GM04504 (cell line): ENCODE measurements at regions not wholly inside any gene's neighbourhood (a gene's known extent, or its start where the extent isn't known, plus 50 kb on each side); places are given as distances from the start of the nearest gene placed in this dataset.
A peak's percentile ranks its signal among the peaks of the same experiment; 100 is the strongest.

Experiments
- DNase-seq: peaks from one replicate; pipeline ENCODE4 v3.0.0-alpha.2; 2012; ENCODE audit warnings: low read depth

GRCh38 chr3:180188512-180189309 lies 152.0 kb upstream of the PEX5L start:
- no peak for DNase-seq

- no peak for DNase-seq
Measured at GRCh38 chr3:180189310-180189648, 152.5 kb upstream of the PEX5L start.

- DNase-seq, result no peak
Measured at GRCh38 chr3:180196658-180197057, 159.9 kb upstream of the PEX5L start.

GRCh38 chr3:180199417-180199995 lies 162.8 kb upstream of the PEX5L start:
- DNase-seq, result no peak

- DNase-seq, result no peak
Measured at GRCh38 chr3:180215866-180216265, 179.1 kb upstream of the PEX5L start.

GRCh38 chr3:180223268-180223667 lies 186.5 kb upstream of the PEX5L start:
- DNase-seq, result no peak

- DNase-seq, result no peak
Measured at GRCh38 chr3:180229113-180229512, 192.4 kb upstream of the PEX5L start.

GRCh38 chr3:180239939-180240338 lies 203.2 kb upstream of the PEX5L start:
- no peak for DNase-seq

- DNase-seq, result no peak
Measured at GRCh38 chr3:180246688-180247195, 210.0 kb upstream of the PEX5L start.

GRCh38 chr3:180250172-180250571 lies 213.4 kb upstream of the PEX5L start:
- no peak for DNase-seq

GRCh38 chr3:180252683-180253082 lies 215.9 kb upstream of the PEX5L start:
- no peak for DNase-seq

- DNase-seq, result no peak
Measured at GRCh38 chr3:180253283-180253682, 216.5 kb upstream of the PEX5L start.

GRCh38 chr3:180264479-180264878 lies 227.7 kb upstream of the PEX5L start:
- no peak for DNase-seq

- peak; percentile 14 for DNase-seq
Measured at GRCh38 chr3:180265551-180265950, 228.8 kb upstream of the PEX5L start.

- DNase-seq, result no peak
Measured at GRCh38 chr3:180267202-180267843, 230.6 kb upstream of the PEX5L start.

- DNase-seq, result no peak
Measured at GRCh38 chr3:180274536-180274935, 237.8 kb upstream of the PEX5L start.

- no peak for DNase-seq
Measured at GRCh38 chr3:180275176-180275575, 238.4 kb upstream of the PEX5L start.

GRCh38 chr3:180277041-180277440 lies 240.3 kb upstream of the PEX5L start:
- DNase-seq, result no peak

GRCh38 chr3:180278583-180279188 lies 241.9 kb upstream of the PEX5L start:
- DNase-seq, result no peak

GRCh38 chr3:180280555-180280954 lies 243.8 kb upstream of the PEX5L start:
- no peak for DNase-seq

GRCh38 chr3:180282386-180282785 lies 245.6 kb upstream of the PEX5L start:
- DNase-seq, result no peak

- DNase-seq, result no peak
Measured at GRCh38 chr3:180283251-180283650, 246.5 kb upstream of the PEX5L start.
